Activated naive CD8-positive, alpha-beta T cell (primary cell): ENCODE measurements at regions not wholly inside any gene's neighbourhood (a gene's known extent, or its start where the extent isn't known, plus 50 kb on each side); places are given as distances from the start of the nearest gene placed in this dataset.

Experiments
- H3K27ac Mint-ChIP-seq: one replicate; pipeline ENCODE4 v1.8.0; 2021; ENCODE audit warnings: mixed read lengths
- H3K27me3 Mint-ChIP-seq: one replicate; pipeline ENCODE4 v1.8.0; 2021; ENCODE audit warnings: mixed read lengths
- H3K36me3 Mint-ChIP-seq: one replicate; pipeline ENCODE4 v1.8.0; 2021; ENCODE audit warnings: mixed read lengths
- H3K4me1 Mint-ChIP-seq: one replicate; pipeline ENCODE4 v1.8.0; 2021; ENCODE audit warnings: low read depth, mixed read lengths
- H3K4me3 Mint-ChIP-seq: one replicate; pipeline ENCODE4 v1.8.0; 2021; ENCODE audit warnings: mild to moderate bottlenecking, mixed read lengths
- H3K9me3 Mint-ChIP-seq: one replicate; pipeline ENCODE4 v1.8.0; 2021; ENCODE audit warnings: low read depth, mixed read lengths

DNA sequence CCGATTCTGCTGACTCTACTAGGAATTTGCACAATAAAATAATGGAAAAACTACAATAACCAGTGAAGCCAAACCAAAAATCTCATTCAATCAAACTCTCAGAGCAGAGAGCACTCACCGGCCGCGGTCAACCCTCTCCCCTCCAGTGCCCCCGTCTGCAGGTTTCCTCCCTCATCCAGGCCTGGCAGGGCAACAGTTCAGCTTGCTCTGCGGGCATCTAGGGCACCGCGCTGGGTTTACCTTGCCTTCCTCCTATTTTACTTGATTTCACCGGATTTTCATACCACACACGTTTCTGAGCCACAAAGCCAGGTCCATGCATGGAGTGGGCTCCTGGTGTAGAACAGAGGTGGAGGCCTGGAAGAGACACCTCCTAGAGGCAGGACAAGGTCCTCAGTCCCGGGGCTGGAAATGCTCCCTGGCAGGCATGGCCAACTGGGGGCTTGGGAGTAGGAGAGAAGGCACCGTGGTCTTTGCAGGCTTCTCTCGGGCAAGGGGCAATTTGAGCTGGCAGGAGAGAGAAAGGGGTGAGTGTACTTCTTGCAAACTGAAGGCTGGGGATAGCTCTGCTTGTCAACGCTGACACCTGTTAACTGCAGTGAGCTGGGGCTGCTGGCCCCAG lies 938.4 kb downstream of the BRD1 start:
- Mint-ChIP-seq H3K27me3 (peaks cover 2% of the 10 kb centered on the region), H3K4me3 (no peak overlapping the region), H3K4me1 (no peaks in the 10 kb centered on the region), H3K9me3 (no peaks in the 10 kb centered on the region), H3K36me3 (no peaks in the 10 kb centered on the region), H3K27ac (no peak overlapping the region)

- Mint-ChIP-seq H3K27me3 (peaks cover 5% of the 10 kb centered on the region), H3K4me1 (no peaks in the 10 kb centered on the region), H3K27ac (no peak overlapping the region), H3K4me3 (no peak overlapping the region), H3K9me3 (no peaks in the 10 kb centered on the region), H3K36me3 (no peaks in the 10 kb centered on the region)
These were observed 939.0 kb downstream of the BRD1 start for GRCh38 chr22:48888466-48889208.

- Mint-ChIP-seq H3K36me3 (no peaks in the 10 kb centered on the region), H3K27ac (no peak overlapping the region), H3K27me3 (peaks cover 5% of the 10 kb centered on the region), H3K4me1 (no peaks in the 10 kb centered on the region), H3K4me3 (no peak overlapping the region), H3K9me3 (no peaks in the 10 kb centered on the region)
These were observed 940.0 kb downstream of the BRD1 start for GRCh38 chr22:48887394-48888332.

- H3K4me3 Mint-ChIP-seq = no peak overlapping the region
- no peak overlapping the region for H3K27ac Mint-ChIP-seq
- no peaks in the 10 kb centered on the region for H3K36me3 Mint-ChIP-seq
- peaks cover 5% of the 10 kb centered on the region for H3K27me3 Mint-ChIP-seq
- no peaks in the 10 kb centered on the region for H3K4me1 Mint-ChIP-seq
- no peaks in the 10 kb centered on the region for H3K9me3 Mint-ChIP-seq
These were observed 940.9 kb downstream of the BRD1 start for GRCh38 chr22:48886604-48887393.

- no peaks in the 10 kb centered on the region for H3K9me3 Mint-ChIP-seq
- no peak overlapping the region for H3K27ac Mint-ChIP-seq
- no peaks in the 10 kb centered on the region for H3K4me1 Mint-ChIP-seq
- no peak overlapping the region for H3K4me3 Mint-ChIP-seq
- H3K36me3 Mint-ChIP-seq = no peaks in the 10 kb centered on the region
- peaks cover 5% of the 10 kb centered on the region for H3K27me3 Mint-ChIP-seq
These were observed 941.8 kb downstream of the BRD1 start for GRCh38 chr22:48885919-48886305.

DNA sequence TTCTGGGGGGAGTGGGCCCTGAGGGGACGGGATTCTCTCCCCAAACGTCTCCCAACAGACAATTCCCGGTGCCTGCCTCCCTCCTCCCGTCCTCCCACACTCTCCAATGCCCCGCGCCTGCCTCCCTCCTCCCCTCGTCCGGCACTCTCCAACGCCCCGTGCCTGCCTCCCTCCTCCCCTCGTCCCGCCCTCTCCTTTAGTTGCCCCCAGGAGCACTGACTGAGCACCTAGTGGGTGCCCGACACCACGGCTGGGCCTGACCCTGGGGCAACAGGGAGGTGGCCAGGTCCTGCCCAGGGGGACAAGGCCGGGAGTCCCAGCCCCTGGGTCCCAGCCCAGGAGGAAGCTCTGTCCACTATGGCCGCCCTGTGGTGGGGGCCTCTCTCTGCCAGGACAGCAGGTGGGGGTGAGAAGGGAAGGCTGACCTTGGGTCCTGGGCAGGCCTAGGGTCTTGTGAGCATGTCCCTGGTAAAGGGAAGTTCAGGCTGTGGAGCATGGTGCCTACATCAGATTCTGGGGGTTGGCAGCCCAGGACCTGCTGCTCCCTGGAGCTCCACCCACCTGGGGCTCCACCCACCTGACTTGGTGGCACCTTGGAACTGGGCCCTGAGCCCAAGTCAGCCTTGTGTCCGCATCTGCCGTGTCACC lies 942.3 kb downstream of the BRD1 start:
- no peaks in the 10 kb centered on the region for H3K4me1 Mint-ChIP-seq
- H3K27me3 Mint-ChIP-seq = peaks cover 5% of the 10 kb centered on the region
- no peak overlapping the region for H3K4me3 Mint-ChIP-seq
- no peaks in the 10 kb centered on the region for H3K9me3 Mint-ChIP-seq
- H3K36me3 Mint-ChIP-seq = no peaks in the 10 kb centered on the region
- no peak overlapping the region for H3K27ac Mint-ChIP-seq

DNA sequence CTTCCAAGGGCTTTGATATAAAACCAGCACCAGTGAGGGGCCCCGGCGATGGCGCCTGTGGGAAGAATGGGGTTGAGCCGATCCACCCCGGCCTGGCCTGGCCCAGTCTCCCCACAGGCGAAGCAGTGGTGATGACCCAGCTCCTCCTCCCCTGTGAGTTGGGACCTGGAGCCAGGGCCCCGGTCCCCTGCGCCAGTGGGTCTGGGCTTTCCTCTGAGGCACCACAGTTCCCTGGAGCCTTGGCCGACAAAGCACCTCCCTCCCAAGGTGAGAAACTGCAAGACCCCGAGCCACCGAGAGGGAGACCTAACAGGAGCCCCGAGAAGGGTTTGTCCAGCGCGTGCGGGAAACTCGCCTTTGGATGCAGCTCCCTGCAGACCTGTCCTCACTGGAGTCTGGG lies 942.9 kb downstream of the BRD1 start:
- H3K27me3 Mint-ChIP-seq = peaks cover 5% of the 10 kb centered on the region

DNA sequence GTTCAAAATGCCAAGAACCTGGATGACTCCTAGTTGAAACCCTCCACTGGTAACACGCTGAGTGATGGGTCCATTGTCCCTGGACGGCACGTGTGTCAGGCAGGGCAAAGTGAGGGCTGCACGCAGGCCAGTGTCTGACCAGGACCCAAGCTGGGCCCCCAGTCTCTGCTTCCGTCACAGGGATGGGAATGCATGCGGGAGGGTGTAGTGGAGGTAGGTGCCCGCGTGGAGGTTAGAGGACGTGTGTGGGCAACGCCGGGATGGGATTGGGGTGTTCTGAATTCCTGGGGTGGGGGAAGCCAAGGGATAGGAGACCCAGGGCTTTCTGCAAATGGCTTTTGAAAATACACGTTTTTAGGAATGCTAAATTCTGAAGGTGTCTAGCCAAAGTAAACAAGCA lies 943.3 kb downstream of the BRD1 start:
- H3K27me3 Mint-ChIP-seq = peaks cover 5% of the 10 kb centered on the region
- no peaks in the 10 kb centered on the region for H3K4me1 Mint-ChIP-seq
- H3K9me3 Mint-ChIP-seq = no peaks in the 10 kb centered on the region
- no peak overlapping the region for H3K4me3 Mint-ChIP-seq
- H3K27ac Mint-ChIP-seq = no peak overlapping the region
- H3K36me3 Mint-ChIP-seq = no peaks in the 10 kb centered on the region

More for the DNA sequence above, 942.9 kb downstream of the BRD1 start:
- H3K4me3 Mint-ChIP-seq = no peak overlapping the region
- H3K36me3 Mint-ChIP-seq = no peaks in the 10 kb centered on the region
- H3K9me3 Mint-ChIP-seq = no peaks in the 10 kb centered on the region
- H3K27ac Mint-ChIP-seq = no peak overlapping the region
- no peaks in the 10 kb centered on the region for H3K4me1 Mint-ChIP-seq

DNA sequence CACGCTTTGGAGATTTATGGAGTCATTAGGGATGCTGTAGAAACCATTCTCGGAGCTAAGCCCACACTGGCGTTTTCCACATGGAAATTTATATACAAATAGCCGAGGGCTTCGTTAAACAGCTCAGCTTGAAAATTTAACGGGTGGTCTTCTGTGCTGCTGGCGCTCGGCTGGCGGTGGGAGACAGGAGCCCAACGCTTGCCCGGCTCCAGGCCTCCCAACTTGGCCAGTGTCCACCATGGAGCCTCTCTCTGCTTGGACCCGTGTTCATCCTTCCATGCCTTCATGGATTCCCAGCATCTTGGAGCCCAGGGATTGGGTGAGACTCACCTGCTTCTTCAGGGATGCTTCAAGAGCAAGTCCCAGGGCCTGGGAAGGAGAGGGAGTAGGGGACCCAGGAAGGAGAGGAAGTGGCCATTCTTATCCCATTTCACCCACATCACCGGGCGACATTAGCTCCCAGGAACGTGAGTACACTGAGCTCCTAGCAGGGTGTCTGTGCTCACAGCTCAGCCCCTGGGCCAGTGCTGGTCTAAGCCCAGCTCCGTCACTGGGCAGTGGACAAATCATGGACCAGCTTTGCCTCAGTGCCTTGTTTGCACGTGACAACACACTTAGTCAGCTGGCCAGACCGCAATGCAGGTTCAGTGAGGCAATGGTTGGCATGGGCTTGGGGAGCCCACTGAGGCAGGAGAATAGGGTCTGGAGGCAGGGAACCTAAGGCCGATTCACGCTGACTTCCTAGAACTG lies 944.3 kb downstream of the BRD1 start:
- no peaks in the 10 kb centered on the region for H3K9me3 Mint-ChIP-seq
- H3K36me3 Mint-ChIP-seq = no peaks in the 10 kb centered on the region
- H3K27ac Mint-ChIP-seq = no peak overlapping the region
- H3K4me3 Mint-ChIP-seq = no peak overlapping the region
- H3K4me1 Mint-ChIP-seq = no peaks in the 10 kb centered on the region
- peaks cover 5% of the 10 kb centered on the region for H3K27me3 Mint-ChIP-seq

DNA sequence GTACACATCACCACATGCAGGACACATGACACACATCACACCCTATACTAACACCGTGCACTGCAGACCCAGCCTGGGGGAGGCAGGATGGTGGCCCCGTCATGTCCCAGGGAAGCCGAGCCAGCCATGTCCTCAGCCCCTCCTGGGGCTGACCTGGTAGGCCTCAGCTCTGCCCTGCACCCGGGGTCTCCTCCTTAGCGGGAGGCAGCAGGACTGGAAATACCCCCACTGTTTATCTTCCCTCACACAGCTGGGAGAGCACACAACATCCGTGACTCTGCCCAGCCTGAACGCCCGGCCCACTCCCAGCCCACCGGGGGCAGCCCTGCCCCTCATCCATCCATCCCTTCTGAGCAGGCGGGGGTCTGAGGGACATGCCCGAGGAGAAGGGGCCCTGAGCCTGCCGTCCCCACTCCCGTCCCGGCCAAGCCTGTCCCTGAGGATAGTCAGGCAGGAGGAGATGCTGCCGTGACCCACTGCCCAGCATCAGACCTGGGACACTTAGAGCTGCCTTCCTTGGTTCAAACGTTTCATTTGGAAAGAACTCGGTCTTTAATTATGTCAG lies 945.0 kb downstream of the BRD1 start:
- H3K9me3 Mint-ChIP-seq = no peaks in the 10 kb centered on the region
- no peaks in the 10 kb centered on the region for H3K4me1 Mint-ChIP-seq
- no peak overlapping the region for H3K27ac Mint-ChIP-seq
- no peak overlapping the region for H3K4me3 Mint-ChIP-seq
- no peaks in the 10 kb centered on the region for H3K36me3 Mint-ChIP-seq
- peaks cover 5% of the 10 kb centered on the region for H3K27me3 Mint-ChIP-seq

DNA sequence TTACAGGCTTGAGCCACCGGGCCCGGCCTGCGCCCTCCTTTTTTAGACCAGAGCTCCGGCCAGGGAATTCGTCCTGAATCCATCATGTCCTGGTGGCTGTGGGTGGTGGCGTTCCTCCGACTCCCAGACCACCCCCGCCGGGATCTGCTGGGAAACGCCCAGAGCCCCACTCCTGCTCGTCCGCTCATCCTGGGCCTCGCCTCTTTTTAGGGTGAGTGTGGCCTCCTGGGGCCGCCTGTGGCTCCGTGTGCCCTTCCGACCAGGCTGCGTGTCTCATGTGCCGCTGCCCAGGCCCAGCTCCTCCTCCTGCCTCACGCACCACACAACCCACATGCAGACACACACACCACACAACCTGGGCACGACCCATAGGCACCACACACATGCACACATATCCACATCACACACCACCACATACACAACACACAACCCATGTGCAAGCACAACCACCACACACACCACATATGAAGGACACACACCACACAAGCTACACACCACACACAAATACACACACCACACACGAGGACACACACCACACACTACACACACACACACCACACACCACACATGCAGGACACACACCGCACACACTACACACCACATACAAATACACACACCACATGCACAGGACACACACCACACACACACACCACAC lies 946.2 kb downstream of the BRD1 start:
- no peak overlapping the region for H3K4me3 Mint-ChIP-seq
- no peaks in the 10 kb centered on the region for H3K36me3 Mint-ChIP-seq
- peaks cover 5% of the 10 kb centered on the region for H3K27me3 Mint-ChIP-seq
- no peaks in the 10 kb centered on the region for H3K4me1 Mint-ChIP-seq
- H3K27ac Mint-ChIP-seq = no peak overlapping the region
- H3K9me3 Mint-ChIP-seq = no peaks in the 10 kb centered on the region

- peaks cover 7% of the 10 kb centered on the region for H3K27me3 Mint-ChIP-seq
- H3K4me3 Mint-ChIP-seq = no peak overlapping the region
- H3K9me3 Mint-ChIP-seq = no peaks in the 10 kb centered on the region
- H3K27ac Mint-ChIP-seq = no peak overlapping the region
- H3K36me3 Mint-ChIP-seq = no peaks in the 10 kb centered on the region
- no peaks in the 10 kb centered on the region for H3K4me1 Mint-ChIP-seq
These were observed 946.9 kb downstream of the BRD1 start for GRCh38 chr22:48880749-48881148.

DNA sequence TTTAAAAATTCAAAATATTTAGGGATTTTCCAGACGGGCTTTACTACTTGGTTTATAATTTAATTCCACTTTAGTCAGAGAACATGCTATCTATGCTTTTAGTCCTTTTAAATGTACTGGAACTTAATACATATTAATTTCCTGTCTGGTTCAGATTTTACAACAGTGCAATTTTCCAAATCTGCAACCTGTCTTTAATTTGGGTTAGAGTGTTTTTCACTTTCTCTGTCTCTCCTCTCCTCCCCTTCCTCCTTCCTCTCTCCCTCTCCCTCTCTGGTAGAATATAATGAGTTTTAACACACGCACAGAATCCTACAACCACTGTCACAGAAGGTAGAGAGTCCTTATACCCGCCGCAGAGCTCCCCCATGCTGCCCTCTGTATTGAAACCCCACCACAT lies 950.7 kb downstream of the BRD1 start:
- Mint-ChIP-seq H3K4me3 (no peak overlapping the region), H3K27me3 (peaks cover 2% of the 10 kb centered on the region), H3K36me3 (no peaks in the 10 kb centered on the region), H3K4me1 (no peaks in the 10 kb centered on the region), H3K9me3 (no peaks in the 10 kb centered on the region), H3K27ac (no peak overlapping the region)
